HEK293 (cell line): ENCODE measurements at regions not wholly inside any gene's neighbourhood (a gene's known extent, or its start where the extent isn't known, plus 50 kb on each side); places are given as distances from the start of the nearest gene placed in this dataset.

Experiments
- TCF7L2 ChIP-seq: IDR thresholded peaks from 2 replicates; pipeline ENCODE4 v1.6.1; 2011; ENCODE audit warnings: low read depth, mild to moderate bottlenecking, inconsistent platforms, low read length, moderate library complexity, borderline replicate concordance
- YY1 ChIP-seq: fragments of 450-650 bp; formaldehyde crosslinking; IDR thresholded peaks from 2 replicates; pipeline ENCODE4 v1.5.1; 2018; ENCODE audit warnings: missing biosample characterization, missing genetic modification characterization
- YY2 ChIP-seq: fragments of 450-650 bp; formaldehyde crosslinking; IDR thresholded peaks from 2 replicates; pipeline ENCODE4 v1.5.1; 2016; ENCODE audit warnings: missing biosample characterization, missing genetic modification characterization
- ZBTB48 ChIP-seq: fragments of 450-650 bp; formaldehyde crosslinking; IDR thresholded peaks from 2 replicates; pipeline ENCODE4 v1.5.1; 2016; ENCODE audit warnings: missing biosample characterization, missing genetic modification characterization
- ZIC2 ChIP-seq: fragments of 450-650 bp; formaldehyde crosslinking; IDR thresholded peaks from 2 replicates; pipeline ENCODE4 v1.5.1; 2016; ENCODE audit warnings: missing biosample characterization, missing genetic modification characterization
- ZNF138 ChIP-seq: fragments of 450-650 bp; formaldehyde crosslinking; IDR thresholded peaks from 2 replicates; pipeline ENCODE4 v1.5.1; 2016; ENCODE audit warnings: missing biosample characterization, missing genetic modification characterization, borderline replicate concordance
- ZNF174 ChIP-seq: fragments of 450-650 bp; formaldehyde crosslinking; IDR thresholded peaks from 2 replicates; pipeline ENCODE4 v1.5.0; 2017; ENCODE audit warnings: missing biosample characterization, mild to moderate bottlenecking, missing genetic modification characterization
- TF ChIP-seq, protein P1 (sequence below): fragments of 450-650 bp; formaldehyde crosslinking; IDR thresholded peaks from 2 replicates; pipeline ENCODE4 v1.5.1; 2016; ENCODE audit warnings: missing biosample characterization, missing genetic modification characterization
- TF ChIP-seq, protein P2 (sequence below): fragments of 450-650 bp; formaldehyde crosslinking; IDR thresholded peaks from 2 replicates; pipeline ENCODE4 v1.5.1; 2016; ENCODE audit warnings: missing biosample characterization, missing genetic modification characterization
- TF ChIP-seq, protein P3 (sequence below): fragments of 450-650 bp; formaldehyde crosslinking; IDR thresholded peaks from 2 replicates; pipeline ENCODE4 v1.5.1; 2016; ENCODE audit warnings: missing biosample characterization, missing genetic modification characterization

DNA sequence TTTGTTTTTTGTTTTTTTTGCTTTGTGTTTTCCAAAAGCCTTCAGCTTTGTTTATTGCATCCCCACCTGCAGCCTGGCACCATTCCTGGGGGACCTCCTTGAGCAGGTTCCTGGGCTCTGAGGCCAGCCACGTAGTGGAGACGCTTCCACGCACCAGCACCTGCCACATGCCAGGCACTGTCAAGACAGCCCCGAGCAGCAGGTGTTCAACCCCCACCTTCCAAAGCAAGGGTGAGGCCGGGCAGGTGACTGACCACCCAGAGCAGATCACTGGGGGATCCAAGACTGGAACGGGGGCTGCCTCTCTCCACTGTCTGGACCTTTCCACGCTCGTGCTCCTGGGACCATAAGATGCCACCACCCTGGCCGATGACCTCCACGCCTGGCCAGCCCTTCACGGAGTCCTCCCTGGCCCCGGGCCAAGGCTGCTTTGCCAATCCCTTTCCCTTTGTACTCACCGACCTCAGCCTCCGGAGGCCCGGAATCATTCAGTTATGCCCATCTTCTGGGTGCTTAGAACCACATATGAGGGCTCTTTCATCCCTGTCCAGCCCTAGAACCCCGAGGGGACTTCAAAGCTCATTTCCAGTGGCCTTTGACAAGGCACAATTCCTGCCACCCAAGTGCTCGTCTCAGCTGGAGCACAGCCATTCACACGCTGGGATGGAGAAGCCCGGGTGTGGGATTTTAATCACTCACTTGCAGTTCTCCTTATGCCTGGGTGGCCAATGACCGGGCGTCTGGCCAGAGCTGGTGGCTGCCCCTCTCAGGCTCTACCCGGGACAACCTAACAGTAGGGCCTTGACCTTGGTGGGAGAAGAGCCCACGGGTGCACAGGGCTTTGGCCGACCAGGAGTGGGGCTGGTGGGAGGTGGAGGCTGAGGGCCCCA lies 330.8 kb downstream of the NPHP4 start:
- TF ChIP-seq YY1 (tag by site-specific recombination) (no peak), ZIC2 (tag by site-specific recombination) (no peak), ZNF138 (tag by site-specific recombination) (no peak), ZNF174 (no peak), YY2 (tag by site-specific recombination) (no peak), ZBTB48 (tag by site-specific recombination) (no peak), TCF7L2 (no peak)
- TF ChIP-seq, protein P1, sequence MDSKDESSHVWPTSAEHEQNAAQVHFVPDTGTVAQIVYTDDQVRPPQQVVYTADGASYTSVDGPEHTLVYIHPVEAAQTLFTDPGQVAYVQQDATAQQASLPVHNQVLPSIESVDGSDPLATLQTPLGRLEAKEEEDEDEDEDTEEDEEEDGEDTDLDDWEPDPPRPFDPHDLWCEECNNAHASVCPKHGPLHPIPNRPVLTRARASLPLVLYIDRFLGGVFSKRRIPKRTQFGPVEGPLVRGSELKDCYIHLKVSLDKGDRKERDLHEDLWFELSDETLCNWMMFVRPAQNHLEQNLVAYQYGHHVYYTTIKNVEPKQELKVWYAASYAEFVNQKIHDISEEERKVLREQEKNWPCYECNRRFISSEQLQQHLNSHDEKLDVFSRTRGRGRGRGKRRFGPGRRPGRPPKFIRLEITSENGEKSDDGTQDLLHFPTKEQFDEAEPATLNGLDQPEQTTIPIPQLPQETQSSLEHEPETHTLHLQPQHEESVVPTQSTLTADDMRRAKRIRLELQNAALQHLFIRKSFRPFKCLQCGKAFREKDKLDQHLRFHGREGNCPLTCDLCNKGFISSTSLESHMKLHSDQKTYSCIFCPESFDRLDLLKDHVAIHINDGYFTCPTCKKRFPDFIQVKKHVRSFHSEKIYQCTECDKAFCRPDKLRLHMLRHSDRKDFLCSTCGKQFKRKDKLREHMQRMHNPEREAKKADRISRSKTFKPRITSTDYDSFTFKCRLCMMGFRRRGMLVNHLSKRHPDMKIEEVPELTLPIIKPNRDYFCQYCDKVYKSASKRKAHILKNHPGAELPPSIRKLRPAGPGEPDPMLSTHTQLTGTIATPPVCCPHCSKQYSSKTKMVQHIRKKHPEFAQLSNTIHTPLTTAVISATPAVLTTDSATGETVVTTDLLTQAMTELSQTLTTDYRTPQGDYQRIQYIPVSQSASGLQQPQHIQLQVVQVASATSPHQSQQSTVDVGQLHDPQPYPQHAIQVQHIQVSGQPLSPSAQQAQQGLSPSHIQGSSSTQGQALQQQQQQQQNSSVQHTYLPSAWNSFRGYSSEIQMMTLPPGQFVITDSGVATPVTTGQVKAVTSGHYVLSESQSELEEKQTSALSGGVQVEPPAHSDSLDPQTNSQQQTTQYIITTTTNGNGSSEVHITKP = no peak
- TF ChIP-seq, protein P2, sequence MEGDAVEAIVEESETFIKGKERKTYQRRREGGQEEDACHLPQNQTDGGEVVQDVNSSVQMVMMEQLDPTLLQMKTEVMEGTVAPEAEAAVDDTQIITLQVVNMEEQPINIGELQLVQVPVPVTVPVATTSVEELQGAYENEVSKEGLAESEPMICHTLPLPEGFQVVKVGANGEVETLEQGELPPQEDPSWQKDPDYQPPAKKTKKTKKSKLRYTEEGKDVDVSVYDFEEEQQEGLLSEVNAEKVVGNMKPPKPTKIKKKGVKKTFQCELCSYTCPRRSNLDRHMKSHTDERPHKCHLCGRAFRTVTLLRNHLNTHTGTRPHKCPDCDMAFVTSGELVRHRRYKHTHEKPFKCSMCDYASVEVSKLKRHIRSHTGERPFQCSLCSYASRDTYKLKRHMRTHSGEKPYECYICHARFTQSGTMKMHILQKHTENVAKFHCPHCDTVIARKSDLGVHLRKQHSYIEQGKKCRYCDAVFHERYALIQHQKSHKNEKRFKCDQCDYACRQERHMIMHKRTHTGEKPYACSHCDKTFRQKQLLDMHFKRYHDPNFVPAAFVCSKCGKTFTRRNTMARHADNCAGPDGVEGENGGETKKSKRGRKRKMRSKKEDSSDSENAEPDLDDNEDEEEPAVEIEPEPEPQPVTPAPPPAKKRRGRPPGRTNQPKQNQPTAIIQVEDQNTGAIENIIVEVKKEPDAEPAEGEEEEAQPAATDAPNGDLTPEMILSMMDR = no peak
- TF ChIP-seq, protein P3, sequence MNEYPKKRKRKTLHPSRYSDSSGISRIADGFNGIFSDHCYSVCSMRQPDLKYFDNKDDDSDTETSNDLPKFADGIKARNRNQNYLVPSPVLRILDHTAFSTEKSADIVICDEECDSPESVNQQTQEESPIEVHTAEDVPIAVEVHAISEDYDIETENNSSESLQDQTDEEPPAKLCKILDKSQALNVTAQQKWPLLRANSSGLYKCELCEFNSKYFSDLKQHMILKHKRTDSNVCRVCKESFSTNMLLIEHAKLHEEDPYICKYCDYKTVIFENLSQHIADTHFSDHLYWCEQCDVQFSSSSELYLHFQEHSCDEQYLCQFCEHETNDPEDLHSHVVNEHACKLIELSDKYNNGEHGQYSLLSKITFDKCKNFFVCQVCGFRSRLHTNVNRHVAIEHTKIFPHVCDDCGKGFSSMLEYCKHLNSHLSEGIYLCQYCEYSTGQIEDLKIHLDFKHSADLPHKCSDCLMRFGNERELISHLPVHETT (tag by site-specific recombination) = no peak
